PC-9 (cell line): ENCODE measurements at regions not wholly inside any gene's neighbourhood (a gene's known extent, or its start where the extent isn't known, plus 50 kb on each side); places are given as distances from the start of the nearest gene placed in this dataset.
A peak's percentile ranks its signal among the peaks of the same experiment; 100 is the strongest.

Experiments used
- BruUV-seq: library from RNA; stranded (reverse); fragments of 400-500 nt; replicated peaks from 2 replicates; lab custom pipeline; 2021; lab: Mats Ljungman, UMichigan
- CTCF ChIA-PET: fragments of 300-600 bp; sonication (Branson Sonifier 250); formaldehyde crosslinking; loops from one replicate; lab custom pipeline; 2022; ENCODE audit warnings: antibody characterized with exemption; lab: Charles Lee
- POLR2A ChIA-PET: fragments of 300-600 bp; sonication (Branson Sonifier 250); formaldehyde crosslinking; loops from one replicate; lab custom pipeline; 2022; ENCODE audit warnings: antibody characterized with exemption; ENCODE audit not compliant: unreplicated experiment; lab: Charles Lee
- DNase-seq, 2 experiments: peaks; one replicate each; pipeline versions ENCODE4 v3.0.0 to v3.0.0-alpha.2; 2015 to 2022; ENCODE audit warnings: mixed read lengths in 1 of 2
- H2AFZ ChIP-seq: fragments of 200-600 bp; sonication (generic); 2 replicates; pipeline ENCODE4 v1.8.1; 2017; ENCODE audit warnings: antibody characterized with exemption
- H3F3A ChIP-seq: fragments of 200-600 bp; sonication (generic); 2 replicates; pipeline ENCODE4 v1.8.1; 2017; ENCODE audit warnings: antibody characterized with exemption, mild to moderate bottlenecking, low read depth; ENCODE audit not compliant: insufficient read depth
- H3K27ac ChIP-seq: fragments of 200-600 bp; sonication (generic); 2 replicates; pipeline ENCODE4 v1.6.1; 2016; ENCODE audit warnings: mixed run types
- H3K27me3 ChIP-seq: fragments of 200-600 bp; sonication (generic); 2 replicates; pipeline ENCODE4 v1.6.1; 2016; ENCODE audit warnings: low read depth, mixed run types; ENCODE audit not compliant: insufficient read depth
- H3K36me3 ChIP-seq: fragments of 200-600 bp; sonication (generic); 2 replicates; pipeline ENCODE4 v1.6.1; 2016; ENCODE audit warnings: low read depth, mixed run types
- H3K4me1 ChIP-seq: fragments of 200-600 bp; sonication (generic); replicated peaks from 2 replicates; pipeline ENCODE4 v1.6.1; 2016; ENCODE audit warnings: mixed run types; ENCODE audit not compliant: insufficient read depth
- H3K4me2 ChIP-seq: fragments of 200-600 bp; sonication (generic); 2 replicates; pipeline ENCODE4 v1.6.1; 2017; ENCODE audit warnings: mixed run types
- H3K4me3 ChIP-seq: fragments of 200-600 bp; sonication (generic); 2 replicates; pipeline ENCODE4 v1.6.1; 2016; ENCODE audit warnings: mixed run types
- H3K79me2 ChIP-seq: fragments of 200-600 bp; sonication (generic); 2 replicates; pipeline ENCODE4 v1.6.1; 2017; ENCODE audit warnings: low read depth, mixed run types
- H3K9me2 ChIP-seq: fragments of 200-600 bp; sonication (generic); 2 replicates; pipeline ENCODE4 v1.8.1; 2017; ENCODE audit warnings: mild to moderate bottlenecking; ENCODE audit not compliant: insufficient read depth
- H3K9me3 ChIP-seq: fragments of 200-600 bp; sonication (generic); 2 replicates; pipeline ENCODE4 v1.8.1; 2016; ENCODE audit warnings: low read depth; ENCODE audit not compliant: insufficient read depth
- H4K20me1 ChIP-seq: fragments of 200-600 bp; sonication (generic); 2 replicates; pipeline ENCODE4 v1.8.1; 2017; ENCODE audit not compliant: insufficient read depth
- CTCF ChIP-seq: fragments of 200-600 bp; sonication (generic); conservative IDR thresholded peaks from 2 replicates; pipeline ENCODE4 v1.6.1; 2017; ENCODE audit warnings: mixed run types, antibody characterized with exemption, mild to moderate bottlenecking, moderate library complexity
- EZH2 ChIP-seq: fragments of 200-600 bp; sonication (generic); IDR thresholded peaks from 2 replicates; pipeline ENCODE4 v1.8.0; 2017; ENCODE audit warnings: antibody characterized with exemption, low read depth
- intact Hi-C: fragments of 100-400 bp; cut with micrococcal nuclease; formaldehyde crosslinking; loops from one replicate; pipeline ENCODE4 v1.10.0; 2022; ENCODE audit not compliant: unreplicated experiment

- Histone ChIP-seq H3K79me2 (no peaks in the 10 kb centered on the region), H3K9me2 (no peaks in the 10 kb centered on the region), H4K20me1 (no peaks in the 10 kb centered on the region), H3F3A (peaks cover 6% of the 10 kb centered on the region; the same call in 1 of the 2 replicates), H3K27me3 (no peaks in the 10 kb centered on the region), H3K9me3 (no peaks in the 10 kb centered on the region), H3K4me2 (no peak overlapping the region), H3K27ac (no peak overlapping the region), H3K4me1 (0 out of 2 replicates have a peak, but pooled peaks cover 4% of the 10 kb centered on the region), H2AFZ (no peak overlapping the region), H3K36me3 (no peaks in the 10 kb centered on the region), H3K4me3 (no peak overlapping the region)
- CTCF ChIA-PET, result no interaction called here
- no peak for DNase-seq
- intact Hi-C loops, result no loop called here
- BruUV-seq, result no TSS peak
- POLR2A ChIA-PET, result interaction anchor here (0.6 kb wide), 1 partner anchor 462 kb away, joined by 3 read pairs; no protein-coding TSS in a partner anchor
- no peak for TF ChIP-seq CTCF
- no peak for TF ChIP-seq EZH2
Measured at GRCh38 chr3:23700616-23701015, 105.1 kb upstream of the UBE2E1 start.

- H3F3A ChIP-seq, result peaks cover 6% of the 10 kb centered on the region; the same call in 1 of the 2 replicates
- no peak overlapping the region for H3K4me2 ChIP-seq
- H3K36me3 ChIP-seq, result no peaks in the 10 kb centered on the region
- H3K9me2 ChIP-seq, result no peaks in the 10 kb centered on the region
- POLR2A ChIA-PET, result interaction anchor here (0.6 kb wide), 1 partner anchor 215 kb away, joined by 3 read pairs; the partner anchor contains the start of genes NKIRAS1 and RPL15
- BruUV-seq, result no TSS peak
- H3K9me3 ChIP-seq, result no peaks in the 10 kb centered on the region
- H3K4me3 ChIP-seq, result no peak overlapping the region
- H2AFZ ChIP-seq, result no peak overlapping the region
- no peaks in the 10 kb centered on the region for H3K27me3 ChIP-seq
- no peak for TF ChIP-seq CTCF
- no peak for TF ChIP-seq EZH2
- no peak overlapping the region for H3K27ac ChIP-seq
- no peaks in the 10 kb centered on the region for H3K79me2 ChIP-seq
- CTCF ChIA-PET, result no interaction called here
- peak in 1 of 2 experiments; percentile 37 for DNase-seq
- no peaks in the 10 kb centered on the region for H4K20me1 ChIP-seq
- 0 out of 2 replicates have a peak, but pooled peaks cover 4% of the 10 kb centered on the region for H3K4me1 ChIP-seq
- intact Hi-C loops, result no loop called here
Measured at GRCh38 chr3:23701716-23702597, 103.8 kb upstream of the UBE2E1 start.

- DNase-seq, result no peak
- CTCF ChIA-PET, result no interaction called here
Measured at GRCh38 chr3:23704298-23704697, 101.5 kb upstream of the UBE2E1 start.

More at GRCh38 chr3:23704298-23704697, 101.5 kb upstream of the UBE2E1 start:
- Histone ChIP-seq H3K27me3 (no peaks in the 10 kb centered on the region), H3K4me3 (no peak overlapping the region), H4K20me1 (no peaks in the 10 kb centered on the region), H3K79me2 (no peaks in the 10 kb centered on the region), H3K27ac (no peak overlapping the region), H3K9me3 (no peaks in the 10 kb centered on the region), H3K36me3 (no peaks in the 10 kb centered on the region), H2AFZ (no peak overlapping the region), H3K4me1 (0 out of 2 replicates have a peak, but pooled peaks cover 4% of the 10 kb centered on the region), H3F3A (peaks cover 6% of the 10 kb centered on the region; the same call in 1 of the 2 replicates), H3K4me2 (no peak overlapping the region), H3K9me2 (no peaks in the 10 kb centered on the region)
- no peak for TF ChIP-seq CTCF
- no peak for TF ChIP-seq EZH2
- intact Hi-C loops, result no loop called here
- POLR2A ChIA-PET, result interaction anchor here (0.7 kb wide), 1 partner anchor 37 kb away, joined by 3 read pairs; no protein-coding TSS in a partner anchor
- no TSS peak for BruUV-seq
